IMR-90 (cell line): ENCODE measurements at regions not wholly inside any gene's neighbourhood (a gene's known extent, or its start where the extent isn't known, plus 50 kb on each side); places are given as distances from the start of the nearest gene placed in this dataset.

ENCODE experiments used
- ATAC-seq: fragments of 200-7000 bp; cut with Tn5 transposase; 2 replicates; pipeline ENCODE4 v1.9.1; 2020; ENCODE audit warnings: low read depth, mild to moderate bottlenecking, moderate library complexity
- BruUV-seq: library from RNA; stranded (reverse); fragments of 400-500 nt; replicated peaks from 2 replicates; lab custom pipeline; 2021; lab: Mats Ljungman, UMichigan
- CTCF ChIA-PET: fragments of 300-600 bp; formaldehyde crosslinking; extraction: SDS; loops from one replicate; lab custom pipeline; 2021; ENCODE audit warnings: antibody characterized with exemption; lab: Yijun Ruan, JAX
- POLR2A ChIA-PET: fragments of 300-600 bp; sonication (Branson Sonifier 250); formaldehyde crosslinking; loops from one replicate; lab custom pipeline; 2022; ENCODE audit warnings: antibody characterized with exemption; ENCODE audit not compliant: unreplicated experiment; lab: Charles Lee
- DNase-seq: peaks from one replicate; pipeline ENCODE4 v3.0.0; 2013
- H2AFZ ChIP-seq: replicated peaks from 2 replicates; pipeline ENCODE3; 2013; ENCODE audit warnings: low read length, mild to moderate bottlenecking; ENCODE audit not compliant: poor library complexity
- H2AK5ac ChIP-seq: 2 replicates; pipeline ENCODE4 v1.6.1; 2013; ENCODE audit warnings: low read depth, low read length, inconsistent platforms
- H2AK9ac ChIP-seq: replicated peaks from 2 replicates; pipeline ENCODE3; 2013; ENCODE audit warnings: mild to moderate bottlenecking, low read depth, low read length, moderate library complexity; ENCODE audit not compliant: poor library complexity
- H2BK120ac ChIP-seq: 2 replicates; pipeline ENCODE4 v1.6.1; 2013; ENCODE audit warnings: low read depth, low read length, inconsistent platforms
- H2BK15ac ChIP-seq: 3 replicates; pipeline ENCODE4 v1.6.1; 2013; ENCODE audit warnings: low read depth, low read length, inconsistent platforms
- H2BK20ac ChIP-seq: 2 replicates; pipeline ENCODE4 v1.6.1; 2013; ENCODE audit warnings: low read depth, mild to moderate bottlenecking, inconsistent platforms, low read length, moderate library complexity
- H2BK5ac ChIP-seq: 2 replicates; pipeline ENCODE4 v1.6.1; 2013; ENCODE audit warnings: mild to moderate bottlenecking, low read depth, low read length, inconsistent platforms; ENCODE audit not compliant: poor library complexity, severe bottlenecking
- H3K14ac ChIP-seq: replicated peaks from 2 replicates; pipeline ENCODE4 v1.6.1; 2013; ENCODE audit warnings: low read depth, low read length, inconsistent platforms
- H3K18ac ChIP-seq: 2 replicates; pipeline ENCODE4 v1.6.1; 2013; ENCODE audit warnings: low read depth, low read length, control low read depth
- H3K23ac ChIP-seq: 2 replicates; pipeline ENCODE4 v1.6.1; 2013; ENCODE audit warnings: low read depth, low read length, inconsistent platforms
- H3K27ac ChIP-seq: 2 replicates; pipeline ENCODE4 v1.5.1; 2013; ENCODE audit warnings: mild to moderate bottlenecking, control low read depth, low read length; ENCODE audit not compliant: insufficient read depth
- H3K27me3 ChIP-seq: 2 replicates; pipeline ENCODE4 v1.6.1; 2013; ENCODE audit warnings: low read length; ENCODE audit not compliant: control insufficient read depth, insufficient read depth
- H3K36me3 ChIP-seq: 2 replicates; pipeline ENCODE4 v1.6.1; 2013; ENCODE audit warnings: low read length, mixed read lengths; ENCODE audit not compliant: control insufficient read depth, insufficient read depth
- H3K4ac ChIP-seq: 2 replicates; pipeline ENCODE4 v1.6.1; 2013; ENCODE audit warnings: low read depth, low read length, inconsistent platforms
- H3K4me1 ChIP-seq: 2 replicates; pipeline ENCODE4 v1.6.1; 2013; ENCODE audit warnings: low read length, mixed read lengths; ENCODE audit not compliant: control insufficient read depth, insufficient read depth
- H3K4me2 ChIP-seq: 2 replicates; pipeline ENCODE4 v1.6.1; 2013; ENCODE audit warnings: low read depth, mild to moderate bottlenecking, control low read depth, low read length, moderate library complexity
- H3K4me3 ChIP-seq: 2 replicates; pipeline ENCODE4 v1.5.1; 2013; ENCODE audit warnings: low read depth, mild to moderate bottlenecking, control low read depth, low read length, moderate library complexity; ENCODE audit not compliant: insufficient read depth
- H3K56ac ChIP-seq: 2 replicates; pipeline ENCODE4 v1.6.1; 2013; ENCODE audit warnings: low read length, inconsistent platforms; ENCODE audit not compliant: insufficient read depth; ENCODE audit errors: extremely low read depth
- H3K79me1 ChIP-seq, 2 experiments: 2 replicates each; pipeline ENCODE4 v1.6.1; 2013; ENCODE audit warnings: low read length in 2 of 2, inconsistent platforms in 1 of 2, low read depth in 1 of 2
- H3K9ac ChIP-seq: 2 replicates; pipeline ENCODE4 v1.6.1; 2013; ENCODE audit warnings: low read depth, low read length, control low read depth
- H3K9me1 ChIP-seq: 2 replicates; pipeline ENCODE4 v1.6.1; 2013; ENCODE audit warnings: low read length, inconsistent platforms; ENCODE audit not compliant: insufficient read depth
- H3K9me3 ChIP-seq: 2 replicates; pipeline ENCODE4 v1.6.1; 2013; ENCODE audit warnings: low read length; ENCODE audit not compliant: control insufficient read depth, insufficient read depth
- H4K20me1 ChIP-seq: 2 replicates; pipeline ENCODE4 v1.6.1; 2013; ENCODE audit warnings: low read length, inconsistent platforms; ENCODE audit not compliant: insufficient read depth
- H4K5ac ChIP-seq: 2 replicates; pipeline ENCODE4 v1.6.1; 2013; ENCODE audit warnings: mild to moderate bottlenecking, low read depth, low read length, control low read depth
- H4K8ac ChIP-seq, 2 experiments: 2 replicates each; pipeline ENCODE4 v1.6.1; 2013; ENCODE audit warnings: low read depth in 2 of 2, low read length in 2 of 2, control low read depth in 1 of 2, inconsistent platforms in 1 of 2
- H4K91ac ChIP-seq: 2 replicates; pipeline ENCODE4 v1.6.1; 2013; ENCODE audit warnings: low read depth, low read length, inconsistent platforms; ENCODE audit not compliant: insufficient read depth
- BHLHE40 ChIP-seq: fragments of 150-350 bp; IDR thresholded peaks from 2 replicates; pipeline ENCODE4 v1.6.1; 2016; ENCODE audit warnings: mild to moderate bottlenecking, low read depth, low read length
- CEBPB ChIP-seq: IDR thresholded peaks from 2 replicates; pipeline ENCODE4 v1.6.1; 2012; ENCODE audit warnings: low read depth, low read length, improper control_type of control experiment
- CHD1 ChIP-seq: IDR thresholded peaks from 2 replicates; pipeline ENCODE4 v1.6.1; 2012; ENCODE audit warnings: low read depth, low read length, improper control_type of control experiment
- CTCF ChIP-seq: conservative IDR thresholded peaks from 2 replicates; pipeline ENCODE4 v1.5.1; 2012; ENCODE audit warnings: mild to moderate bottlenecking, low read depth, low read length, improper control_type of control experiment
- ELK1 ChIP-seq: fragments of 150-350 bp; IDR thresholded peaks from 2 replicates; pipeline ENCODE4 v1.6.1; 2016; ENCODE audit warnings: low read depth, mild to moderate bottlenecking, low read length, moderate library complexity, borderline replicate concordance
- MAZ ChIP-seq: IDR thresholded peaks from 2 replicates; pipeline ENCODE4 v1.6.1; 2012; ENCODE audit warnings: low read depth, mild to moderate bottlenecking, low read length, improper control_type of control experiment, moderate library complexity, borderline replicate concordance
- MXI1 ChIP-seq: IDR thresholded peaks from 2 replicates; pipeline ENCODE4 v1.6.1; 2012; ENCODE audit warnings: low read depth, mild to moderate bottlenecking, low read length, moderate library complexity, borderline replicate concordance
- NFE2L2 ChIP-seq: fragments of 150-350 bp; IDR thresholded peaks from 2 replicates; pipeline ENCODE4 v1.6.1; 2016; ENCODE audit warnings: low read depth, mild to moderate bottlenecking, low read length
- RAD21 ChIP-seq: IDR thresholded peaks from 2 replicates; pipeline ENCODE4 v1.6.1; 2012; ENCODE audit warnings: low read length, improper control_type of control experiment
- RFX5 ChIP-seq: IDR thresholded peaks from 2 replicates; pipeline ENCODE4 v1.8.0; 2012; ENCODE audit warnings: low read depth, mild to moderate bottlenecking, low read length, moderate library complexity
- SMC3 ChIP-seq: fragments of 150-350 bp; IDR thresholded peaks from 2 replicates; pipeline ENCODE4 v1.6.1; 2016; ENCODE audit warnings: low read depth, mild to moderate bottlenecking, antibody characterized with exemption, low read length, moderate library complexity
- WGBS, 2 experiments: methylation state at CpG; one replicate each; pipeline versions ENCODE4 v1.1.5 to v1.1.7; 2013; ENCODE audit warnings: missing lambda C conversion rate in 2 of 2; ENCODE audit not compliant: insufficient read length in 1 of 2; ENCODE audit errors: extremely low coverage in 2 of 2; 5-methylcytosine and 5-hydroxymethylcytosine counted together
- dilution Hi-C: fragments of 300-500 bp; cut with HindIII; formaldehyde crosslinking; loops from one replicate; pipeline ENCODE4 v1.14.3; 2018; ENCODE audit warnings: low sequenced_read_pairs; ENCODE audit not compliant: unreplicated experiment
- in situ Hi-C: fragments of 300-500 bp; cut with MboI; formaldehyde crosslinking; loops from 3 replicates; pipeline ENCODE4 v1.14.3; 2019; ENCODE audit warnings: low sequenced_read_pairs, inconsistent platforms, mixed read lengths
- intact Hi-C: fragments of 100-400 bp; cut with micrococcal nuclease; formaldehyde crosslinking; loops from 2 replicates; pipeline ENCODE4 v1.10.0; 2022

DNA sequence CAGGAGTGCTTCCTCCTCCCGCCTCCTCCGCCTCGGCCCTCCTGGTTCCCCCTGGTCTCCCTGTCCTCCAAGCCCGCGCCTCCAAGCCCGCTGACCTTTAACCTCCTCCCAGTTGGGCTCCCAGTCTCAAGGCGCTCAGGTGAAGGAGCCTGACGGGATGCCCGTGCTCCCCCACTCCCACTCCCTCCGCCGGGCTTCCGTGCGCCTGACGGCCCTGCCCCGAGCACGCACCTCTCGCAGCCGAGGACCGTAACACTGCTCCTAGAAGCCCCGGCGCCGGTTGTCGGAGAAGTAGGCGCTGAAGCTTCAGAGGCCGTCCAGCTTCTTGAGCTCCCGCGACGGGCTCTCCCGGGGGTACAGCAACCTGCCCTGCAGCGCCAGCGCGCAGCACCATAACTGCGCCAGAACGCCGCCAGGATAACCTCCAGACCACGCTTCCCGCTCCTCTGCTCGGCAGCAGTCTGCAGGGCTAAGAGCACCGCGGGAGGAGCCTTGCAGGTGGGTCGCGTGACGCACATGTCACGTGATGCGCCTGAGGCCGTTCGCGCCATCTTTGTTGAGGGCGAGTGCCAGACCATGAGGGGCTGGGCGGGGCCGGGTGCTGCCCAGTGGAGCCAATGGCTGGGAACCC lies 71.0 kb upstream of the ZNF479 start:
- Histone ChIP-seq H2BK120ac (no peak overlapping the region), H3K56ac (no peak overlapping the region), H2BK15ac (no peak overlapping the region), H3K36me3 (no peaks in the 10 kb centered on the region), H3K4me1 (no peaks in the 10 kb centered on the region), H4K20me1 (no peaks in the 10 kb centered on the region), H3K27ac (no peak overlapping the region), H4K5ac (no peak overlapping the region), H3K79me1 (no peaks in the 10 kb centered on the region), H4K91ac (no peak overlapping the region), H3K9ac (no peak overlapping the region), H3K18ac (no peak overlapping the region), H2BK5ac (no peak overlapping the region), H3K9me3 (peaks cover 49% of the 10 kb centered on the region), H3K4me2 (no peak overlapping the region), H2AK9ac (no peak overlapping the region), H3K23ac (no peak overlapping the region), H3K27me3 (no peaks in the 10 kb centered on the region), H3K9me1 (no peaks in the 10 kb centered on the region), H3K4me3 (no peak overlapping the region), H3K14ac (no peak overlapping the region), H2AK5ac (no peak overlapping the region), H3K4ac (no peak overlapping the region), H2BK20ac (no peak overlapping the region), H4K8ac (no peak overlapping the region), H2AFZ (no peak overlapping the region)
- no TSS peak for BruUV-seq
- CTCF ChIA-PET: no interaction called here
- WGBS, 2 experiments: 46% methylated on average over 11 of the region's 51 CpGs; no CpG with 5 or more reads in 1 of the 2 experiments
- in situ Hi-C loops (no loop called here), dilution Hi-C loops (no loop called here), intact Hi-C loops (no loop called here)
- DNase-seq (no peak), ATAC-seq (no peak)
- POLR2A ChIA-PET: no interaction called here
- TF ChIP-seq BHLHE40 (no peak), ELK1 (no peak), CTCF (no peak), CEBPB (no peak), MXI1 (no peak), CHD1 (no peak), RAD21 (no peak), NFE2L2 (no peak), RFX5 (no peak), SMC3 (no peak), MAZ (no peak)
